ENCODE measurements at regions not wholly inside any gene's neighbourhood (a gene's known extent, or its start where the extent isn't known, plus 50 kb on each side); places are given as distances from the start of the nearest gene placed in this dataset.

GRCh38 chr4:34193451-34194154, 2050.7 kb downstream of the ARAP2 start:
- no peak for DNase-seq
- intact Hi-C loops (cut with micrococcal nuclease; ENCODE audit: unreplicated experiment): no loop called here
- H3K4me1 ChIP-seq: no peaks in the 10 kb centered on the region
- Mint-ChIP-seq H3K4me1 (ENCODE audit: low read depth, unreplicated experiment) (no peaks in the 10 kb centered on the region), H3K36me3 (ENCODE audit: insufficient read depth, unreplicated experiment) (no peaks in the 10 kb centered on the region), H3K4me3 (ENCODE audit: unreplicated experiment) (no peak overlapping the region), H3K27me3 (ENCODE audit: insufficient read depth, unreplicated experiment) (peaks cover 2% of the 10 kb centered on the region), H3K9me3 (ENCODE audit: unreplicated experiment) (no peaks in the 10 kb centered on the region), H3K27ac (ENCODE audit: unreplicated experiment) (no peak overlapping the region)
- no TSS peak for BruUV-seq (replicated peaks)
- no peak for TF ChIP-seq CTCF (IDR thresholded peaks at IDR 0.05; ENCODE audit: insufficient read depth in 1 of 2, low read depth in 1 of 2, low read length in 1 of 2, severe bottlenecking in 1 of 2, unreplicated experiment in 1 of 2)
- ChIA-PET CTCF (no interaction called here), POLR2A (no interaction called here)
- H3K36me3 ChIP-seq (ENCODE audit: control insufficient read depth, insufficient read depth, low read length): no peaks in the 10 kb centered on the region
- H3K9me3 ChIP-seq: no peaks in the 10 kb centered on the region
- H3K4me3 ChIP-seq (ENCODE audit: low read depth, low read length): no peak overlapping the region
- H3K27me3 ChIP-seq (replicated peaks; ENCODE audit: control insufficient read depth, insufficient read depth, low read length): no peaks in the 10 kb centered on the region

- Histone ChIP-seq H3K4me1 (no peaks in the 10 kb centered on the region), H3K9me3 (no peaks in the 10 kb centered on the region), H3K27me3 (replicated peaks; ENCODE audit: control insufficient read depth, insufficient read depth, low read length) (no peaks in the 10 kb centered on the region), H3K4me3 (ENCODE audit: low read depth, low read length) (no peak overlapping the region), H3K36me3 (ENCODE audit: control insufficient read depth, insufficient read depth, low read length) (no peaks in the 10 kb centered on the region)
- intact Hi-C loops (cut with micrococcal nuclease; ENCODE audit: unreplicated experiment): no loop called here
- Mint-ChIP-seq H3K27me3 (ENCODE audit: insufficient read depth, unreplicated experiment) (peaks cover 2% of the 10 kb centered on the region), H3K4me3 (ENCODE audit: unreplicated experiment) (no peak overlapping the region), H3K9me3 (ENCODE audit: unreplicated experiment) (no peaks in the 10 kb centered on the region), H3K4me1 (ENCODE audit: low read depth, unreplicated experiment) (no peaks in the 10 kb centered on the region), H3K27ac (ENCODE audit: unreplicated experiment) (no peak overlapping the region), H3K36me3 (ENCODE audit: insufficient read depth, unreplicated experiment) (no peaks in the 10 kb centered on the region)
- no peak for DNase-seq
- BruUV-seq (replicated peaks): no TSS peak
- no peak for TF ChIP-seq CTCF (IDR thresholded peaks at IDR 0.05; ENCODE audit: insufficient read depth in 1 of 2, low read depth in 1 of 2, low read length in 1 of 2, severe bottlenecking in 1 of 2, unreplicated experiment in 1 of 2)
- POLR2A ChIA-PET: no interaction called here
- CTCF ChIA-PET: no interaction called here
Measured at GRCh38 chr4:34194585-34194984, 2049.7 kb downstream of the ARAP2 start.

- no peak for DNase-seq
- no peaks in the 10 kb centered on the region for H3K9me3 ChIP-seq
- Mint-ChIP-seq H3K4me3 (ENCODE audit: unreplicated experiment) (no peak overlapping the region), H3K4me1 (ENCODE audit: low read depth, unreplicated experiment) (no peaks in the 10 kb centered on the region), H3K27ac (ENCODE audit: unreplicated experiment) (no peak overlapping the region), H3K27me3 (ENCODE audit: insufficient read depth, unreplicated experiment) (peaks cover 2% of the 10 kb centered on the region), H3K36me3 (ENCODE audit: insufficient read depth, unreplicated experiment) (no peaks in the 10 kb centered on the region), H3K9me3 (ENCODE audit: unreplicated experiment) (no peaks in the 10 kb centered on the region)
- H3K4me1 ChIP-seq: no peaks in the 10 kb centered on the region
- H3K27me3 ChIP-seq (replicated peaks; ENCODE audit: control insufficient read depth, insufficient read depth, low read length): no peaks in the 10 kb centered on the region
- CTCF ChIA-PET: no interaction called here
- intact Hi-C loops (cut with micrococcal nuclease; ENCODE audit: unreplicated experiment): no loop called here
- POLR2A ChIA-PET: no interaction called here
- H3K36me3 ChIP-seq (ENCODE audit: control insufficient read depth, insufficient read depth, low read length): no peaks in the 10 kb centered on the region
- no peak overlapping the region for H3K4me3 ChIP-seq (ENCODE audit: low read depth, low read length)
- no peak for TF ChIP-seq CTCF (IDR thresholded peaks at IDR 0.05; ENCODE audit: insufficient read depth in 1 of 2, low read depth in 1 of 2, low read length in 1 of 2, severe bottlenecking in 1 of 2, unreplicated experiment in 1 of 2)
- BruUV-seq (replicated peaks): no TSS peak
Measured at GRCh38 chr4:34196375-34196774, 2047.9 kb downstream of the ARAP2 start.

All from Caco-2 (cell line).